Raji (cell line): ENCODE measurements at regions not wholly inside any gene's neighbourhood (a gene's known extent, or its start where the extent isn't known, plus 50 kb on each side); places are given as distances from the start of the nearest gene placed in this dataset.

Source experiments
- POLR2A ChIP-seq: IDR thresholded peaks from 2 replicates; pipeline ENCODE4 v1.6.1; 2011; ENCODE audit warnings: low read depth, low read length, control low read depth; ENCODE audit not compliant: insufficient read depth

DNA sequence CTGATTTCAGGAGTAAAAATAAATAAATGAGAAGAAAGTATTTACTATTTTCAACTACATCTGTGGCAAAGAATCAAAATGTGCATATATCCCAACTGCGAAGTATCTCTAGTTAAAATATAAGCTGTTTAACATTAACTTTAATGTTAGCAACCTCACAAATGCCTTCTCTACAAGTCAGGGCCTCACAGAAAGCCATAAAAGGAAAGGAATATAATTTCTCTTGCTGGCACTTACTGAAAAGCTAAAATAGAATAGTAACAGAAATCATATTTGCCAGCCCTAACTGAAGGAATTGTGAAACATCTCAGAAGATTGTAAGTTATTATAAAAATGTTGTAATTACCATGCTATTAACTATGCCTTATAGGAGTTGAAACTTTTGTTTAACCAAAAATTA, 65.1 kb upstream of the MBNL1 start:
- no peak for TF ChIP-seq POLR2A

DNA sequence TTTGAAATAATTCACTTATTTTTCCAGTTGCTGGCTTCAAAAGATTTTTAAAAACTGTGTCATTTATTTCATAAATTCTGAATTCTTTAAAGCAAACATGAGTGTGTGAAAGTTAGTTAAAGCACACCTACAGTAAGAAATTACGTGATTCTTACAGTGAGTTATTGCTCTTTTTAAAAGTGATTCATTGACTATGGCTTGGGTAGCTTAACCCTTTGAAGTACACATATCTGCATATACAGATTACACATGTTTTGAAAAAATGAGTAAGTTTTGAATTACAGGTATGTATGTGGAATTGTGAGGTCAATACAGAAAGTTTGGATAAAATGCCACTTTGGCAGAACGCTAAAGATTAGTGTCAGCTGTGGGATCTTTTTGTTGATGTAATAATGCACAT, 64.5 kb upstream of the MBNL1 start:
- no peak for TF ChIP-seq POLR2A

- TF ChIP-seq POLR2A: peak; percentile 60
Measured at GRCh38 chr3:152205097-152205593, 63.6 kb upstream of the MBNL1 start.

DNA sequence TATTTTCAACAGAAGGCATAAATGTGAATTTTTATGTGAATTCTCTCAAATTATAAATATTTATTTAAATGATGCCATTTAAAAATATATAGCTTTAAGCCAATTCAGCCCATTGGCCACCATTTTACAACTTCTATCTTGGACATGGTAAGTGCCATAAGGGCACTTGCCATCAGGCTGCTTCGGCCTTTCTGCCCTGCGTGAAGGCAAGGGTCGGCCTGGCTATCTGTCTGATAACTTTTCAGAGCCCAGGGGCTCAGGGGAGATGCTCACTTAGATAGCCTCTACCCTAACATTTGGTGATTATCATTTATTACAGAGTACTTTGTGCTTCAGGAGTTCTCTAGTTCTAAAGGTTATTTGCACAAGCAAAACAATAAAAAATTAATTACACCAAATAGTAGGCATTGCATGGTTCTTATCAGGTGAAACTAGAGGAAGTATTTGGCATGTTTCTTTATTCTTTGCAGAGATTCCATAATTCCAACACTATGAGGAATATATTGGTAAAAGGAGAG, 62.4 kb upstream of the MBNL1 start:
- no peak for TF ChIP-seq POLR2A

DNA sequence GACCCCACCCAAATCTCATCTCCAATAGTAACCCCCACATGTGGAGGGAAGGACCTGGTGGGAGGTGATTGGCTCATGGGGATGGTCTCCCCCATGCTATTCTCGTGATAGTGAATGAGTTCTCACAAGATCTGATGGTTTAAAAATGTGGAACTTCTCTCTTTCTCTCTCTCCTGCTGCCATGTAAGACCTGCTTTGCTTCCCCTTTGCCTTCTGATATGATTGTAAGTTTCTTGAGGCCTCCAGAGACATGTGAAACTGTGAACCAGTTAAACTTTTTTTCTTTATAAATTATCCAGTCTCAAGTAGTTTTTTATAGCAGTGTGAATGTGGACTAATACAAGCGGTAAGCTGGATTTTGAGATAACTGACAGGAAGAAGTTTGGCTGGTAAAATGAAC, 60.3 kb upstream of the MBNL1 start:
- no peak for TF ChIP-seq POLR2A

DNA sequence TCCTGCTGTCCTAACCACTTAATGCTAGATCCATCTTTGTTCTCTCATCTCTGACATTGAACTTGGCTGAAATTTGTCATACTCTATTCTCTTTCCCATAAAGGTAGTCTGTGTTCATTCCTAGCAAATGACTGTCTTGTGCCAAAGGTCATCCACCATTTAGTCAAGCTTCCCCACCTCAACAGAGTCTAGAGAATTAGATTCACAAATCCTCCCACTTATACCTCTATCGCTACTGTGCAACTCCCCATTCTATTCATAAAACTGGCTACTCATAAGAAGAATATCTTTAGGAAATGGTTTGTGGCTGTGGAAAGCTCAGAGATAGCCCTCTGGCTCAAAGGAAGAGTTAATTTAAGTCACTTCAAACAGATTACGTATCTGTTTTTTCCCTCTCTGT, 59.7 kb upstream of the MBNL1 start:
- TF ChIP-seq POLR2A: no peak

DNA sequence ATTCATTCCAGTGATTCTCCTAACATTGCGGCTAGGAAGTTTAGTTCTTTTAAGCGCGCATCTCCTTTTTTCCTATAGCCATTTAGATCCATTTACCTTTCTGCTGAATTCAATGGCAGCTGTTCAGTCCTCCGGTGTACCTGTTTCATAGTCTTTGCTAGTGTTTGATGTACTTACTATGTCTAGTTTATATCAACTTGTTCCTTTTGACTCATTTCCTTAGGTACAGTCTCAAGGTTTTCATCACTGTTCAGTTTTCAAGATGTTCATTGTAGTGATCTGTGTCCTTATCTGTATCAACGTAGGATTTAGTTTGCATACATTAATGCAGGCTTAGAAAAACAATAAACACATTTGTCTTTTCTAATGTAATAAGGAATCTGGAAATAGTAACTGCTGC, 59.0 kb upstream of the MBNL1 start:
- TF ChIP-seq POLR2A: no peak

DNA sequence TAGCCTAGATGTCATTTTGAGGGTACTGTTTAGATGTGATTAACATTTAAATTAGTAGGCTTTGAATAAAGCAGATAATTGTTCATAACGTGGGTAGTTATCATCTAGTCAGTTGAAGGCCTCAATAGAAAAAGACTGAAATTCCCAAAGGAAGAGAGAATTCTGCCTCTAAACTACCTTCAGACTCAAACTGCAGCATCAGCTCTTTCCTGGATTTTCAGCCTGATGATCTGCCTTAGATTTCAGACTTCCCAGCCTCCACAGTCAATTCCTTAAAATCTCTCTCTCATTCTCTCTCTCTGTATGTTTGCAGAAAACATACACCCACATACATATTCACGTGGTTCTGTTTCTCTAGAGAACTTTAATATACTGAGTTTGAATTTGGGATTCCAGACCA, 58.0 kb upstream of the MBNL1 start:
- no peak for TF ChIP-seq POLR2A

GRCh38 chr3:152211655-152212054, 57.1 kb upstream of the MBNL1 start:
- no peak for TF ChIP-seq POLR2A

- TF ChIP-seq POLR2A: no peak
Measured at GRCh38 chr3:152213203-152213602, 55.5 kb upstream of the MBNL1 start.

DNA sequence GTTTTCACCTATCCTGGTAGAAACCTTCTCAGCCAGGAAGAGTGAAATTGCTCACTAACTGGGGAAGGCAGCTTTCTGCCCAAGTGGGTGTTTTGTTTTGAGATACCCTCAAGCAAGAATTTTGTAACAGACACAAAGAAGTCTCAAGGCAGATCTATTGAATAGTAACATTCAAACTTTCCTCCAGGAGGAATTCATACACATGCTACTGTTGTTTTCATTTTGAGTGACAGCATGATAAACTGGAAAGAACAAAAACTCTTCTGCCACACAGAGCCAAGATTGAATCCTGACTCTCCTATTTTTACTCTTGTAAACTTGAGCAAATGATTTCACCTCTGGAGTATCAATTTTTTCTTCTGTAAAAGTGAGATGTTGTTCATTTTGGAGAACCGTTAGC, 54.8 kb upstream of the MBNL1 start:
- no peak for TF ChIP-seq POLR2A

DNA sequence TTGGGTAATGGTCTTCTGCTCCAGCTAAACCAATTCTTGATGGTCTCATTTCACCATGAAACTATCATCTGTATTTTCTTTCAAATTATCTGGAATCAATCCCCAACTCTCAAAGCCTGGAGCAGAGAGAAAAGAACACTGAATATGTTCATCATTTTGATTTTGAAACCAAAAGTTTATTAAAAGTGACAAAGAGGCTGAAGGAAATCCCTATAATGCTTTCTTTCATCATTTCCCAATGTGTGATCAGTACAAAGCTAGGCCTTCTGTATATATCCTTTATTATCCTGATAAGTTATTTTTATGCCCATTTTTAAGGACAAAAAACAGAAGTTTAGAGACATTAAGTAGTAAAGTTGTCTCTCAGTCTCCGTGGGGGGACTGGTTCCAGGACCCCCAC, 50.1 kb upstream of the MBNL1 start:
- no peak for TF ChIP-seq POLR2A
